DND-41 (cell line): ENCODE measurements at regions not wholly inside any gene's neighbourhood (a gene's known extent, or its start where the extent isn't known, plus 50 kb on each side); places are given as distances from the start of the nearest gene placed in this dataset.

Experiments used
- ATAC-seq: fragments of 200-7000 bp; cut with Tn5 transposase; 3 replicates; pipeline ENCODE4 v1.9.1; 2021; ENCODE audit warnings: low read depth; ENCODE audit not compliant: insufficient read depth
- DNase-seq: peaks from one replicate; pipeline ENCODE4 v3.0.0-alpha.2; 2020
- H2AFZ ChIP-seq: 2 replicates; pipeline ENCODE4 v1.6.0; 2012; ENCODE audit warnings: low read depth, low read length
- H3K27ac ChIP-seq: 2 replicates; pipeline ENCODE4 v1.5.1; 2012; ENCODE audit warnings: low read length, inconsistent platforms
- H3K27me3 ChIP-seq: fragments of 200-600 bp; sonication (generic); 2 replicates; pipeline ENCODE4 v1.6.0; 2012; ENCODE audit warnings: low read length, mild to moderate bottlenecking, inconsistent platforms; ENCODE audit not compliant: insufficient read depth, poor library complexity
- H3K36me3 ChIP-seq: 2 replicates; pipeline ENCODE4 v1.5.1; 2012; ENCODE audit warnings: low read length, inconsistent platforms; ENCODE audit not compliant: insufficient read depth
- H3K4me1 ChIP-seq: 2 replicates; pipeline ENCODE4 v1.5.1; 2012; ENCODE audit warnings: mild to moderate bottlenecking, low read length; ENCODE audit not compliant: insufficient read depth
- H3K4me2 ChIP-seq: 2 replicates; pipeline ENCODE4 v1.6.0; 2012; ENCODE audit warnings: mild to moderate bottlenecking, moderate library complexity, low read length, inconsistent platforms; ENCODE audit not compliant: insufficient read depth
- H3K4me3 ChIP-seq, 2 experiments: fragments of 200-600 bp in 1 of 2; shearing (Covaris generic) in 1 of 2; 2 replicates each; pipeline ENCODE4 v1.5.1; 2012 to 2016; ENCODE audit warnings: inconsistent platforms in 2 of 2, low read length in 2 of 2, mild to moderate bottlenecking in 2 of 2, low read depth in 1 of 2, moderate library complexity in 1 of 2
- H3K79me2 ChIP-seq: 2 replicates; pipeline ENCODE4 v1.6.0; 2012; ENCODE audit warnings: low read length, inconsistent platforms; ENCODE audit not compliant: insufficient read depth
- H3K9ac ChIP-seq: 2 replicates; pipeline ENCODE4 v1.6.0; 2012; ENCODE audit warnings: low read depth, mild to moderate bottlenecking, inconsistent platforms, low read length, moderate library complexity
- H3K9me3 ChIP-seq: 2 replicates; pipeline ENCODE4 v1.5.1; 2012; ENCODE audit warnings: low read length, moderate library complexity, mild to moderate bottlenecking, inconsistent platforms; ENCODE audit not compliant: insufficient read depth, severe bottlenecking
- H4K20me1 ChIP-seq: 2 replicates; pipeline ENCODE4 v1.6.0; 2012; ENCODE audit warnings: low read length; ENCODE audit not compliant: insufficient read depth
- CTCF ChIP-seq: IDR thresholded peaks from 2 replicates; pipeline ENCODE4 v1.5.1; 2012; ENCODE audit warnings: borderline replicate concordance, low read length, moderate library complexity, mild to moderate bottlenecking; ENCODE audit not compliant: poor library complexity, severe bottlenecking; ENCODE audit errors: extremely low read depth
- EZH2 ChIP-seq: IDR thresholded peaks from 3 replicates; pipeline ENCODE4 v1.6.1; 2012; ENCODE audit warnings: borderline replicate concordance, low read depth, mild to moderate bottlenecking, moderate library complexity, low read length, inconsistent platforms; ENCODE audit not compliant: severe bottlenecking

DNA sequence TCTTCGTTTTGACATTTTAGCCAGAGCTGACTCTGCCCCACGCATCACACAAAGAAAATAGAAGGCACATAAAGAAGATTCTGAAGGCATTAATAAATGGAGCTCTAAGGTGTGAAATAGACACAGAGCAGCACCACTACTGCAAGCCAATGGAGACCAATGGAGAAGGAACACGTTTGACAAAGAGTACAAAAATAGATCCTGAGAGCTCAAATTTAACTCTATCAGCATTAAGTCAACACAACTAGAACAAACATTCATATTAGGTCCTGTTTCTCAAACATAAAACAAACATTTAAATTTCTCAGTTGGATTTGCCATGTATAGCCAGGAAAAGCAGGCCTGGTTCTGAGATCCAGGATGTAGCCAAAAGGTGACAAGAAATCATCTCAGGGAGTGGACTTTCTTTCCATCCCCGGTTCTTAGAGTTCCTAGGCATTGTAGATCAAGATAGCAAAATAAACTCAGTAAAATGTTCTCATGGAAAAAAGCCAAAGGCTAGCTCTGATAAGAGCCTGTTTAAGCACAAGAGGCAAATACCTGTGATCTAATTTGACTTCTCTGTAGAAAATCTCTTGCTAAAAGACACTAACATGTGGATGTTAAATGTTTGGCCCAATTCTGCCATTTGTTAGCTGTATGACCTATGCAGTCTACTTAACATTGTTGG, 174.2 kb upstream of the VIPR2 start:
- Histone ChIP-seq H3K79me2 (no peaks in the 10 kb centered on the region), H3K4me1 (no peaks in the 10 kb centered on the region), H3K36me3 (no peaks in the 10 kb centered on the region), H3K9me3 (peaks cover 4% of the 10 kb centered on the region), H2AFZ (no peak overlapping the region), H3K27me3 (no peaks in the 10 kb centered on the region), H3K4me3 (no peak overlapping the region), H4K20me1 (no peaks in the 10 kb centered on the region), H3K27ac (no peak overlapping the region), H3K4me2 (no peak overlapping the region), H3K9ac (no peak overlapping the region)
- ATAC-seq (no peak), DNase-seq (no peak)
- no peak for TF ChIP-seq CTCF
- no peak for TF ChIP-seq EZH2

- H2AFZ ChIP-seq, result no peak overlapping the region
- no peak overlapping the region for H3K27ac ChIP-seq
- no peaks in the 10 kb centered on the region for H4K20me1 ChIP-seq
- H3K4me2 ChIP-seq, result no peak overlapping the region
- H3K36me3 ChIP-seq, result no peaks in the 10 kb centered on the region
- H3K79me2 ChIP-seq, result no peaks in the 10 kb centered on the region
- no peak for TF ChIP-seq EZH2
- TF ChIP-seq CTCF, result no peak
- H3K9ac ChIP-seq, result no peak overlapping the region
- no peaks in the 10 kb centered on the region for H3K4me1 ChIP-seq
- DNase-seq (no peak), ATAC-seq (no peak)
- peaks cover 4% of the 10 kb centered on the region for H3K9me3 ChIP-seq
- no peaks in the 10 kb centered on the region for H3K27me3 ChIP-seq
- H3K4me3 ChIP-seq, result no peak overlapping the region
Observed at GRCh38 chr7:159317294-159317693, 172.6 kb upstream of the VIPR2 start.

GRCh38 chr7:159311172-159311494, 166.5 kb upstream of the VIPR2 start:
- no peak for TF ChIP-seq CTCF
- no peak for TF ChIP-seq EZH2

More at GRCh38 chr7:159311172-159311494, 166.5 kb upstream of the VIPR2 start:
- DNase-seq (no peak), ATAC-seq (no peak)
- no peaks in the 10 kb centered on the region for H3K36me3 ChIP-seq
- H3K27me3 ChIP-seq, result no peaks in the 10 kb centered on the region
- no peaks in the 10 kb centered on the region for H4K20me1 ChIP-seq
- no peaks in the 10 kb centered on the region for H3K4me1 ChIP-seq
- no peak overlapping the region for H2AFZ ChIP-seq
- H3K4me2 ChIP-seq, result no peak overlapping the region
- H3K4me3 ChIP-seq, result no peak overlapping the region
- peaks cover 14% of the 10 kb centered on the region for H3K9me3 ChIP-seq
- H3K79me2 ChIP-seq, result no peaks in the 10 kb centered on the region
- H3K9ac ChIP-seq, result no peak overlapping the region
- no peak overlapping the region for H3K27ac ChIP-seq
